CD14-positive monocyte (primary cell): ENCODE measurements at regions not wholly inside any gene's neighbourhood (a gene's known extent, or its start where the extent isn't known, plus 50 kb on each side); places are given as distances from the start of the nearest gene placed in this dataset.

Experiments
- DNase-seq, 3 donors: peaks; one replicate each; pipeline ENCODE4 v3.0.0-alpha.2; 2011 to 2022
- H2AFZ ChIP-seq: 2 replicates; pipeline ENCODE4 v1.6.0; 2012; ENCODE audit warnings: mild to moderate bottlenecking, low read depth, low read length, inconsistent platforms; ENCODE audit not compliant: insufficient read depth, poor library complexity, severe bottlenecking
- H3K27ac ChIP-seq, 2 donors: 1 replicate in 1 of 2; 2 replicates in 1 of 2; pipeline ENCODE4 v1.5.1; 2012 to 2013; ENCODE audit warnings: low read length in 2 of 2, control low read depth in 1 of 2, inconsistent platforms in 1 of 2, low read depth in 1 of 2, mild to moderate bottlenecking in 1 of 2
- H3K27me3 ChIP-seq, 2 donors: one replicate each; pipeline versions ENCODE4 v1.6.0 to v1.6.1; 2011 to 2013; ENCODE audit warnings: low read length in 2 of 2; ENCODE audit not compliant: control insufficient read depth in 2 of 2, insufficient read depth in 2 of 2
- H3K36me3 ChIP-seq, 2 donors: replicated peaks in 1 of 2; 1 replicate in 1 of 2; 2 replicates in 1 of 2; pipeline versions ENCODE4 v1.5.1 to v1.6.1; 2012 to 2013; ENCODE audit warnings: low read length in 2 of 2, control low read depth in 1 of 2, inconsistent platforms in 1 of 2, mild to moderate bottlenecking in 1 of 2; ENCODE audit not compliant: insufficient read depth in 2 of 2, control insufficient read depth in 1 of 2
- H3K4me1 ChIP-seq, 2 donors: 1 replicate in 1 of 2; 2 replicates in 1 of 2; pipeline versions ENCODE4 v1.5.1 to v1.6.1; 2012 to 2013; ENCODE audit warnings: low read length in 2 of 2, control low read depth in 1 of 2, inconsistent platforms in 1 of 2, mild to moderate bottlenecking in 1 of 2, moderate library complexity in 1 of 2; ENCODE audit not compliant: insufficient read depth in 2 of 2, control insufficient read depth in 1 of 2
- H3K4me2 ChIP-seq: replicated peaks from 2 replicates; pipeline ENCODE3; 2012; ENCODE audit warnings: low read length, moderate library complexity, mild to moderate bottlenecking; ENCODE audit not compliant: poor library complexity, severe bottlenecking; ENCODE audit errors: extremely low read depth
- H3K4me3 ChIP-seq, 3 experiments: fragments of 200-600 bp in 1 of 3; sonication (generic) in 1 of 3; replicated peaks in 1 of 3; 1 replicate in 2 of 3; 2 replicates in 1 of 3; pipeline ENCODE4 v1.5.1; 2011 to 2013; ENCODE audit warnings: low read length in 3 of 3, mild to moderate bottlenecking in 3 of 3, control low read depth in 2 of 3, low read depth in 2 of 3, inconsistent platforms in 1 of 3, moderate library complexity in 1 of 3
- H3K79me2 ChIP-seq: 2 replicates; pipeline ENCODE4 v1.6.0; 2012; ENCODE audit warnings: mild to moderate bottlenecking, control low read depth, inconsistent platforms, low read length, moderate library complexity; ENCODE audit not compliant: insufficient read depth
- H3K9ac ChIP-seq: 2 replicates; pipeline ENCODE4 v1.6.0; 2017; ENCODE audit warnings: low read length, mild to moderate bottlenecking; ENCODE audit not compliant: insufficient read depth, poor library complexity, severe bottlenecking
- H3K9me3 ChIP-seq, 2 donors: replicated peaks in 1 of 2; 1 replicate in 1 of 2; 2 replicates in 1 of 2; pipeline versions ENCODE4 v1.5.1 to v1.6.1; 2012 to 2013; ENCODE audit warnings: low read length in 2 of 2, control low read depth in 1 of 2; ENCODE audit not compliant: control insufficient read depth in 1 of 2, insufficient read depth in 1 of 2
- H4K20me1 ChIP-seq: 2 replicates; pipeline ENCODE4 v1.6.0; 2012; ENCODE audit warnings: mild to moderate bottlenecking, low read length, control low read depth, moderate library complexity; ENCODE audit not compliant: insufficient read depth
- H3K27ac Mint-ChIP-seq, 7 donors: one replicate each; pipeline ENCODE4 v1.8.0; 2020; ENCODE audit warnings: mild to moderate bottlenecking in 7 of 7, mixed read lengths in 7 of 7, moderate library complexity in 6 of 7, inconsistent platforms in 2 of 7
- H3K27me3 Mint-ChIP-seq, 3 donors: one replicate each; pipeline ENCODE4 v1.8.0; 2021 to 2022; ENCODE audit warnings: low read depth in 3 of 3, mild to moderate bottlenecking in 3 of 3, mixed read lengths in 3 of 3, moderate library complexity in 3 of 3, inconsistent platforms in 1 of 3
- H3K36me3 Mint-ChIP-seq, 2 donors: one replicate each; pipeline ENCODE4 v1.8.0; 2020; ENCODE audit warnings: mixed read lengths in 2 of 2, inconsistent platforms in 1 of 2, mild to moderate bottlenecking in 1 of 2
- H3K4me1 Mint-ChIP-seq: one replicate; pipeline ENCODE4 v1.8.0; 2020; ENCODE audit warnings: mild to moderate bottlenecking, mixed read lengths
- H3K4me3 Mint-ChIP-seq, 2 donors: one replicate each; pipeline ENCODE4 v1.8.0; 2020; ENCODE audit warnings: mild to moderate bottlenecking in 2 of 2, mixed read lengths in 2 of 2, moderate library complexity in 1 of 2
- H3K9me3 Mint-ChIP-seq, 7 donors: one replicate each; pipeline ENCODE4 v1.8.0; 2020 to 2022; ENCODE audit warnings: mixed read lengths in 7 of 7, mild to moderate bottlenecking in 6 of 7, moderate library complexity in 6 of 7, inconsistent platforms in 2 of 7
- WGBS: methylation state at CpG from one replicate; pipeline ENCODE4 v1.1.5; 2013; ENCODE audit warnings: missing lambda C conversion rate; ENCODE audit not compliant: insufficient coverage; 5-methylcytosine and 5-hydroxymethylcytosine counted together
- intact Hi-C, 2 donors: fragments of 100-400 bp; cut with micrococcal nuclease; formaldehyde crosslinking; loops; one replicate each; pipeline versions ENCODE4 v1.15.0 to v1.15.1; 2023
- TF ChIP-seq, protein P1 (sequence below): fragments of 200-600 bp; IDR thresholded peaks from one replicate; pipeline ENCODE4 v1.8.0; 2022; ENCODE audit warnings: antibody characterized with exemption, mild to moderate bottlenecking

DNA sequence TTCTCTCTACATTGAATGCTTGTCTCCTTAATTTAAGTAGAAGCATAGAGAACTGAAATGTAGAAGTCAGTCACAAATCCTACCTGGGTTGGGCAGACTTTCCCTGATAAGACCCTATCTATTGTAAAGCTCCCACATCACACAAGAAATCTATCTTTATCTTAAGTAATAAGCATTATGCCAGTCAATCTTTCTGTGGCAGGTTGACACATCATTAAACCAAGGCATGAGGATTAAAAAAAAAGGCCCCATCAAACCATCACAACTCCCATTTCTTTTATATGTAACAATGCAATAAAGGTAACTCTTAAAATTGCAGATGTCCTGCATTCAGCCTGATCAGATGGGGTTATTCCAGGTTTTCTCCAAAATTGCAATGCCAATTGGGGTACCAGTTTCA lies 311.8 kb downstream of the TOX3 start:
- Histone ChIP-seq H3K36me3 (no peaks in the 10 kb centered on the region), H3K9ac (no peak overlapping the region), H4K20me1 (no peaks in the 10 kb centered on the region), H2AFZ (no peak overlapping the region), H3K4me3 (no peak overlapping the region), H3K79me2 (no peaks in the 10 kb centered on the region), H3K27ac (no peak overlapping the region), H3K27me3 (no peaks in the 10 kb centered on the region), H3K4me2 (no peak overlapping the region), H3K9me3 (peaks cover 0 to 6% of the 10 kb centered on the region in 2 donors), H3K4me1 (no peaks in the 10 kb centered on the region)
- H3K27ac Mint-ChIP-seq, result no peak overlapping the region
- TF ChIP-seq, protein P1, sequence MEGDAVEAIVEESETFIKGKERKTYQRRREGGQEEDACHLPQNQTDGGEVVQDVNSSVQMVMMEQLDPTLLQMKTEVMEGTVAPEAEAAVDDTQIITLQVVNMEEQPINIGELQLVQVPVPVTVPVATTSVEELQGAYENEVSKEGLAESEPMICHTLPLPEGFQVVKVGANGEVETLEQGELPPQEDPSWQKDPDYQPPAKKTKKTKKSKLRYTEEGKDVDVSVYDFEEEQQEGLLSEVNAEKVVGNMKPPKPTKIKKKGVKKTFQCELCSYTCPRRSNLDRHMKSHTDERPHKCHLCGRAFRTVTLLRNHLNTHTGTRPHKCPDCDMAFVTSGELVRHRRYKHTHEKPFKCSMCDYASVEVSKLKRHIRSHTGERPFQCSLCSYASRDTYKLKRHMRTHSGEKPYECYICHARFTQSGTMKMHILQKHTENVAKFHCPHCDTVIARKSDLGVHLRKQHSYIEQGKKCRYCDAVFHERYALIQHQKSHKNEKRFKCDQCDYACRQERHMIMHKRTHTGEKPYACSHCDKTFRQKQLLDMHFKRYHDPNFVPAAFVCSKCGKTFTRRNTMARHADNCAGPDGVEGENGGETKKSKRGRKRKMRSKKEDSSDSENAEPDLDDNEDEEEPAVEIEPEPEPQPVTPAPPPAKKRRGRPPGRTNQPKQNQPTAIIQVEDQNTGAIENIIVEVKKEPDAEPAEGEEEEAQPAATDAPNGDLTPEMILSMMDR, result no peak
- intact Hi-C loops, result no loop called here
- no peaks in the 10 kb centered on the region for H3K36me3 Mint-ChIP-seq
- no peak overlapping the region for H3K4me3 Mint-ChIP-seq
- DNase-seq, result no peak
- peaks cover 0 to 2% (median 0%) of the 10 kb centered on the region in 3 donors for H3K27me3 Mint-ChIP-seq
- peaks cover 0 to 6% (median 4%) of the 10 kb centered on the region in 7 donors for H3K9me3 Mint-ChIP-seq
- no peaks in the 10 kb centered on the region for H3K4me1 Mint-ChIP-seq

DNA sequence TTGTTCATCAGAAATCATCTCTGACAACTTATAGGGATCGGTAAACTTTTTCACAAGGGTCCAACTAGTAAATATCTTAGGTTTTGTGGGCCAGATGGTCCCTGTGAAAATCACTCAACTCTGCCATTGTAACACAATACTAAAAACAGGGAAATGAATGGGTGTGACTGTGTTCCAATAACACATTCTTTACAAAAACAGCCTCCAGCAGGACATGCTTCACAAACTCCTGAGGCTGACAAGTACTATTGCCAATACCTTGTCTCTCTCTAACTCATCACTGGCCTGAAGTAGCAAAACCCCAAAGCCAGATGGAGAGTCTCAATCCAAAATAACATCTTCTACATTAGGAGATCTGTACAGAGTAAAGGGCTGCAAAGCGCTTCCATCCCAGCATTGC lies 312.3 kb downstream of the TOX3 start:
- Histone ChIP-seq H3K9me3 (peaks cover 0 to 6% of the 10 kb centered on the region in 2 donors), H3K27ac (no peak overlapping the region), H3K4me2 (no peak overlapping the region), H3K79me2 (no peaks in the 10 kb centered on the region), H4K20me1 (no peaks in the 10 kb centered on the region), H3K27me3 (no peaks in the 10 kb centered on the region), H3K4me3 (no peak overlapping the region), H3K36me3 (no peaks in the 10 kb centered on the region), H3K9ac (no peak overlapping the region), H3K4me1 (no peaks in the 10 kb centered on the region), H2AFZ (no peak overlapping the region)
- no peak for DNase-seq
- Mint-ChIP-seq H3K27ac (no peak overlapping the region), H3K4me3 (no peak overlapping the region), H3K27me3 (peaks cover 0 to 2% (median 0%) of the 10 kb centered on the region in 3 donors), H3K4me1 (no peaks in the 10 kb centered on the region), H3K36me3 (no peaks in the 10 kb centered on the region), H3K9me3 (peaks cover 0 to 6% (median 3%) of the 10 kb centered on the region in 7 donors)
- WGBS, result no CpG with 5 or more reads among the region's 2 CpGs
- intact Hi-C loops, result no loop called here
- TF ChIP-seq, protein P1, result no peak
